CD14-positive monocyte (primary cell): ENCODE measurements at regions not wholly inside any gene's neighbourhood (a gene's known extent, or its start where the extent isn't known, plus 50 kb on each side); places are given as distances from the start of the nearest gene placed in this dataset.
A peak's percentile ranks its signal among the peaks of the same experiment; 100 is the strongest.

Experiments used
- DNase-seq, 3 donors: peaks; one replicate each; pipeline ENCODE4 v3.0.0-alpha.2; 2011 to 2022
- H2AFZ ChIP-seq: 2 replicates; pipeline ENCODE4 v1.6.0; 2012; ENCODE audit warnings: mild to moderate bottlenecking, low read depth, low read length, inconsistent platforms; ENCODE audit not compliant: insufficient read depth, poor library complexity, severe bottlenecking
- H3K27ac ChIP-seq, 2 donors: 1 replicate in 1 of 2; 2 replicates in 1 of 2; pipeline ENCODE4 v1.5.1; 2012 to 2013; ENCODE audit warnings: low read length in 2 of 2, control low read depth in 1 of 2, inconsistent platforms in 1 of 2, low read depth in 1 of 2, mild to moderate bottlenecking in 1 of 2
- H3K27me3 ChIP-seq, 2 donors: one replicate each; pipeline versions ENCODE4 v1.6.0 to v1.6.1; 2011 to 2013; ENCODE audit warnings: low read length in 2 of 2; ENCODE audit not compliant: control insufficient read depth in 2 of 2, insufficient read depth in 2 of 2
- H3K36me3 ChIP-seq, 2 donors: replicated peaks in 1 of 2; 1 replicate in 1 of 2; 2 replicates in 1 of 2; pipeline versions ENCODE4 v1.5.1 to v1.6.1; 2012 to 2013; ENCODE audit warnings: low read length in 2 of 2, control low read depth in 1 of 2, inconsistent platforms in 1 of 2, mild to moderate bottlenecking in 1 of 2; ENCODE audit not compliant: insufficient read depth in 2 of 2, control insufficient read depth in 1 of 2
- H3K4me1 ChIP-seq, 2 donors: 1 replicate in 1 of 2; 2 replicates in 1 of 2; pipeline versions ENCODE4 v1.5.1 to v1.6.1; 2012 to 2013; ENCODE audit warnings: low read length in 2 of 2, control low read depth in 1 of 2, inconsistent platforms in 1 of 2, mild to moderate bottlenecking in 1 of 2, moderate library complexity in 1 of 2; ENCODE audit not compliant: insufficient read depth in 2 of 2, control insufficient read depth in 1 of 2
- H3K4me2 ChIP-seq: replicated peaks from 2 replicates; pipeline ENCODE3; 2012; ENCODE audit warnings: low read length, moderate library complexity, mild to moderate bottlenecking; ENCODE audit not compliant: poor library complexity, severe bottlenecking; ENCODE audit errors: extremely low read depth
- H3K4me3 ChIP-seq, 3 experiments: fragments of 200-600 bp in 1 of 3; sonication (generic) in 1 of 3; replicated peaks in 1 of 3; 1 replicate in 2 of 3; 2 replicates in 1 of 3; pipeline ENCODE4 v1.5.1; 2011 to 2013; ENCODE audit warnings: low read length in 3 of 3, mild to moderate bottlenecking in 3 of 3, control low read depth in 2 of 3, low read depth in 2 of 3, inconsistent platforms in 1 of 3, moderate library complexity in 1 of 3
- H3K79me2 ChIP-seq: 2 replicates; pipeline ENCODE4 v1.6.0; 2012; ENCODE audit warnings: mild to moderate bottlenecking, control low read depth, inconsistent platforms, low read length, moderate library complexity; ENCODE audit not compliant: insufficient read depth
- H3K9ac ChIP-seq: 2 replicates; pipeline ENCODE4 v1.6.0; 2017; ENCODE audit warnings: low read length, mild to moderate bottlenecking; ENCODE audit not compliant: insufficient read depth, poor library complexity, severe bottlenecking
- H3K9me3 ChIP-seq, 2 donors: replicated peaks in 1 of 2; 1 replicate in 1 of 2; 2 replicates in 1 of 2; pipeline versions ENCODE4 v1.5.1 to v1.6.1; 2012 to 2013; ENCODE audit warnings: low read length in 2 of 2, control low read depth in 1 of 2; ENCODE audit not compliant: control insufficient read depth in 1 of 2, insufficient read depth in 1 of 2
- H4K20me1 ChIP-seq: 2 replicates; pipeline ENCODE4 v1.6.0; 2012; ENCODE audit warnings: mild to moderate bottlenecking, low read length, control low read depth, moderate library complexity; ENCODE audit not compliant: insufficient read depth
- H3K27ac Mint-ChIP-seq, 7 donors: one replicate each; pipeline ENCODE4 v1.8.0; 2020; ENCODE audit warnings: mild to moderate bottlenecking in 7 of 7, mixed read lengths in 7 of 7, moderate library complexity in 6 of 7, inconsistent platforms in 2 of 7
- H3K27me3 Mint-ChIP-seq, 3 donors: one replicate each; pipeline ENCODE4 v1.8.0; 2021 to 2022; ENCODE audit warnings: low read depth in 3 of 3, mild to moderate bottlenecking in 3 of 3, mixed read lengths in 3 of 3, moderate library complexity in 3 of 3, inconsistent platforms in 1 of 3
- H3K36me3 Mint-ChIP-seq, 2 donors: one replicate each; pipeline ENCODE4 v1.8.0; 2020; ENCODE audit warnings: mixed read lengths in 2 of 2, inconsistent platforms in 1 of 2, mild to moderate bottlenecking in 1 of 2
- H3K4me1 Mint-ChIP-seq: one replicate; pipeline ENCODE4 v1.8.0; 2020; ENCODE audit warnings: mild to moderate bottlenecking, mixed read lengths
- H3K4me3 Mint-ChIP-seq, 2 donors: one replicate each; pipeline ENCODE4 v1.8.0; 2020; ENCODE audit warnings: mild to moderate bottlenecking in 2 of 2, mixed read lengths in 2 of 2, moderate library complexity in 1 of 2
- H3K9me3 Mint-ChIP-seq, 7 donors: one replicate each; pipeline ENCODE4 v1.8.0; 2020 to 2022; ENCODE audit warnings: mixed read lengths in 7 of 7, mild to moderate bottlenecking in 6 of 7, moderate library complexity in 6 of 7, inconsistent platforms in 2 of 7
- CTCF ChIP-seq: fragments of 200-600 bp; IDR thresholded peaks from one replicate; pipeline ENCODE4 v1.8.0; 2022; ENCODE audit warnings: antibody characterized with exemption, mild to moderate bottlenecking
- WGBS: methylation state at CpG from one replicate; pipeline ENCODE4 v1.1.5; 2013; ENCODE audit warnings: missing lambda C conversion rate; ENCODE audit not compliant: insufficient coverage; 5-methylcytosine and 5-hydroxymethylcytosine counted together
- intact Hi-C, 2 donors: fragments of 100-400 bp; cut with micrococcal nuclease; formaldehyde crosslinking; loops; one replicate each; pipeline versions ENCODE4 v1.15.0 to v1.15.1; 2023

GRCh38 chr3:194880940-194881925, 195.6 kb downstream of the FAM43A start:
- Mint-ChIP-seq H3K9me3 (peaks cover 17 to 32% (median 27%) of the 10 kb centered on the region in 7 donors), H3K27me3 (peaks cover 0 to 2% (median 2%) of the 10 kb centered on the region in 3 donors), H3K4me1 (peaks cover 53% of the 10 kb centered on the region), H3K27ac (peak overlapping the region; percentile 89 to 95 (median 92)), H3K4me3 (peak overlapping the region; percentile 37 to 39), H3K36me3 (peaks cover 3 to 14% of the 10 kb centered on the region in 2 donors)
- Histone ChIP-seq H4K20me1 (no peaks in the 10 kb centered on the region), H3K79me2 (no peaks in the 10 kb centered on the region), H3K4me3 (peak overlapping the region in 1 of 3 experiments; percentile 56), H3K4me2 (peak overlapping the region; percentile 62), H3K9ac (no peak overlapping the region), H3K36me3 (peaks cover 0 to 6% of the 10 kb centered on the region in 2 donors), H2AFZ (peak overlapping the region; percentile 79), H3K27me3 (no peaks in the 10 kb centered on the region), H3K4me1 (peaks cover 48 to 51% of the 10 kb centered on the region in 2 donors), H3K27ac (peak overlapping the region; percentile 74 to 85), H3K9me3 (peaks cover 24 to 31% of the 10 kb centered on the region in 2 donors)
- 91% methylated on average over 5 of the region's 12 CpGs for WGBS
- intact Hi-C loops, result loop anchor here in 1 of 2 donors (10.0 kb wide), 1 partner anchor 54 kb away; no protein-coding TSS in a partner anchor
- peak; percentile 40 to 58 (median 54) for DNase-seq
- TF ChIP-seq CTCF, result no peak

- Histone ChIP-seq H3K4me1 (peaks cover 23 to 28% of the 10 kb centered on the region in 2 donors), H3K9me3 (peaks cover 24 to 40% of the 10 kb centered on the region in 2 donors), H3K27me3 (no peaks in the 10 kb centered on the region), H3K9ac (no peak overlapping the region), H3K79me2 (no peaks in the 10 kb centered on the region), H3K27ac (no peak overlapping the region), H3K36me3 (peaks cover 0 to 6% of the 10 kb centered on the region in 2 donors), H3K4me3 (peak overlapping the region in 1 of 3 experiments; percentile 1), H3K4me2 (no peak overlapping the region), H2AFZ (no peak overlapping the region), H4K20me1 (no peaks in the 10 kb centered on the region)
- Mint-ChIP-seq H3K27ac (no peak overlapping the region), H3K4me3 (no peak overlapping the region), H3K36me3 (peaks cover 8 to 16% of the 10 kb centered on the region in 2 donors), H3K4me1 (peaks cover 39% of the 10 kb centered on the region), H3K27me3 (peaks cover 0 to 4% (median 1%) of the 10 kb centered on the region in 3 donors), H3K9me3 (peaks cover 29 to 44% (median 36%) of the 10 kb centered on the region in 7 donors)
- WGBS, result 96% methylated on average over 5 of the region's 6 CpGs
- TF ChIP-seq CTCF, result no peak
- no peak for DNase-seq
- intact Hi-C loops, result loop anchor here (5.0 to 10.0 kb wide), 2 partner anchors 43 to 50 kb away; no protein-coding TSS in a partner anchor
Measured at GRCh38 chr3:194884649-194885315, 199.1 kb downstream of the FAM43A start.
